ENCODE measurements at regions not wholly inside any gene's neighbourhood (a gene's known extent, or its start where the extent isn't known, plus 50 kb on each side); places are given as distances from the start of the nearest gene placed in this dataset.

- no peaks in the 10 kb centered on the region; the same call in 1 of the 2 replicates for H3K27me3 ChIP-seq (ENCODE audit: insufficient read depth, low read length)
- H3K36me3 ChIP-seq (ENCODE audit: insufficient read depth, low read length) = no peaks in the 10 kb centered on the region
- no peaks in the 10 kb centered on the region for H3K4me1 ChIP-seq (ENCODE audit: insufficient read depth, low read length, severe bottlenecking)
These were observed 206.4 kb upstream of the RPL38 start for GRCh38 chr17:73997059-73997458.

GRCh38 chr17:73998249-73998648 lies 205.2 kb upstream of the RPL38 start:
- Histone ChIP-seq H3K36me3 (ENCODE audit: insufficient read depth, low read length) (no peaks in the 10 kb centered on the region), H3K27me3 (ENCODE audit: insufficient read depth, low read length) (no peaks in the 10 kb centered on the region; the same call in 1 of the 2 replicates), H3K4me1 (ENCODE audit: insufficient read depth, low read length, severe bottlenecking) (no peaks in the 10 kb centered on the region), H3K9me3 (ENCODE audit: low read length) (no peaks in the 10 kb centered on the region), H3K27ac (ENCODE audit: low read depth, low read length, poor library complexity, severe bottlenecking) (no peak overlapping the region), H3K4me3 (ENCODE audit: low read depth, low read length, poor library complexity, severe bottlenecking) (no peak overlapping the region), H3K9me2 (ENCODE audit: low read depth, low read length) (no peaks in the 10 kb centered on the region), H3F3A (ENCODE audit: insufficient read depth, low read length) (no peaks in the 10 kb centered on the region), H3K9ac (ENCODE audit: low read length) (no peak overlapping the region), H4K20me1 (ENCODE audit: insufficient read depth, low read length) (no peaks in the 10 kb centered on the region), H3K79me2 (ENCODE audit: insufficient read depth, low read length) (no peaks in the 10 kb centered on the region), H3K4me2 (ENCODE audit: low read length) (no peak overlapping the region), H2AFZ (ENCODE audit: low read length) (no peak overlapping the region)
- TF ChIP-seq CTCF (IDR thresholded peaks at IDR 0.05; ENCODE audit: low read length) (no peak), EZH2 (IDR thresholded peaks at IDR 0.05; ENCODE audit: borderline replicate concordance, low read length) (no peak)

More at GRCh38 chr17:73997059-73997458, 206.4 kb upstream of the RPL38 start:
- no peaks in the 10 kb centered on the region for H3K79me2 ChIP-seq (ENCODE audit: insufficient read depth, low read length)
- no peak overlapping the region for H3K9ac ChIP-seq (ENCODE audit: low read length)
- no peak overlapping the region for H3K4me3 ChIP-seq (ENCODE audit: low read depth, low read length, poor library complexity, severe bottlenecking)
- no peak overlapping the region for H3K27ac ChIP-seq (ENCODE audit: low read depth, low read length, poor library complexity, severe bottlenecking)
- no peaks in the 10 kb centered on the region for H3K9me2 ChIP-seq (ENCODE audit: low read depth, low read length)
- H4K20me1 ChIP-seq (ENCODE audit: insufficient read depth, low read length) = no peaks in the 10 kb centered on the region
- no peaks in the 10 kb centered on the region for H3K9me3 ChIP-seq (ENCODE audit: low read length)
- no peaks in the 10 kb centered on the region for H3F3A ChIP-seq (ENCODE audit: insufficient read depth, low read length)
- H3K4me2 ChIP-seq (ENCODE audit: low read length) = no peak overlapping the region
- TF ChIP-seq CTCF (IDR thresholded peaks at IDR 0.05; ENCODE audit: low read length) (no peak), EZH2 (IDR thresholded peaks at IDR 0.05; ENCODE audit: borderline replicate concordance, low read length) (no peak)
- no peak overlapping the region for H2AFZ ChIP-seq (ENCODE audit: low read length)

- Histone ChIP-seq H3K4me3 (ENCODE audit: low read depth, low read length, poor library complexity, severe bottlenecking) (no peak overlapping the region), H4K20me1 (ENCODE audit: insufficient read depth, low read length) (no peaks in the 10 kb centered on the region), H3K9ac (ENCODE audit: low read length) (no peak overlapping the region), H3K4me1 (ENCODE audit: insufficient read depth, low read length, severe bottlenecking) (no peaks in the 10 kb centered on the region), H3K4me2 (ENCODE audit: low read length) (no peak overlapping the region), H3K9me2 (ENCODE audit: low read depth, low read length) (no peaks in the 10 kb centered on the region), H3K9me3 (ENCODE audit: low read length) (no peaks in the 10 kb centered on the region), H3K27me3 (ENCODE audit: insufficient read depth, low read length) (no peaks in the 10 kb centered on the region; the same call in 1 of the 2 replicates), H3K79me2 (ENCODE audit: insufficient read depth, low read length) (no peaks in the 10 kb centered on the region), H3F3A (ENCODE audit: insufficient read depth, low read length) (no peaks in the 10 kb centered on the region), H3K36me3 (ENCODE audit: insufficient read depth, low read length) (no peaks in the 10 kb centered on the region), H2AFZ (ENCODE audit: low read length) (no peak overlapping the region), H3K27ac (ENCODE audit: low read depth, low read length, poor library complexity, severe bottlenecking) (no peak overlapping the region)
- TF ChIP-seq EZH2 (IDR thresholded peaks at IDR 0.05; ENCODE audit: borderline replicate concordance, low read length) = no peak
- TF ChIP-seq CTCF (IDR thresholded peaks at IDR 0.05; ENCODE audit: low read length) = peak; percentile 78
These were observed 204.5 kb upstream of the RPL38 start for GRCh38 chr17:73998653-73999645.

Data from OCI-LY1 (cell line).